GM10266 (cell line): ENCODE measurements at regions not wholly inside any gene's neighbourhood (a gene's known extent, or its start where the extent isn't known, plus 50 kb on each side); places are given as distances from the start of the nearest gene placed in this dataset.
"Not testable (repeated sequence)": the region's sequence is repeated elsewhere in the genome, so short reads cannot be mapped to it uniquely, and the experiment has no call there.

ENCODE experiments used
- DNase-seq: peaks from one replicate; pipeline ENCODE4 v3.0.0; 2012; ENCODE audit errors: extremely low spot score
- CTCF ChIP-seq: IDR thresholded peaks from 2 replicates; pipeline ENCODE4 v1.5.1; 2012; ENCODE audit warnings: mild to moderate bottlenecking, low read depth; ENCODE audit not compliant: control insufficient read depth, insufficient read depth; ENCODE audit errors: missing control alignments

GRCh38 chr5:154644745-154645411 lies 110.3 kb upstream of the LARP1 start:
- TF ChIP-seq CTCF: no peak
- no peak for DNase-seq

GRCh38 chr5:154642499-154643245 lies 112.5 kb upstream of the LARP1 start:
- DNase-seq: no peak
- peak; percentile 27 for TF ChIP-seq CTCF

- DNase-seq: not testable (repeated sequence)
- peak; percentile 45 for TF ChIP-seq CTCF
These were observed 114.9 kb upstream of the LARP1 start for GRCh38 chr5:154640213-154640831.

- not testable (repeated sequence) for DNase-seq
These were observed 118.4 kb upstream of the LARP1 start for GRCh38 chr5:154636786-154637185.

GRCh38 chr5:154636271-154636670 lies 118.9 kb upstream of the LARP1 start:
- not testable (repeated sequence) for DNase-seq

- not testable (repeated sequence) for DNase-seq
These were observed 121.4 kb upstream of the LARP1 start for GRCh38 chr5:154633744-154634143.

- no peak for TF ChIP-seq CTCF
- no peak for DNase-seq
These were observed 124.0 kb upstream of the LARP1 start for GRCh38 chr5:154631141-154631540.

- no peak for DNase-seq
- TF ChIP-seq CTCF: no peak
These were observed 124.8 kb upstream of the LARP1 start for GRCh38 chr5:154630410-154630809.

GRCh38 chr5:154628685-154629084 lies 126.5 kb upstream of the LARP1 start:
- DNase-seq: no peak
- TF ChIP-seq CTCF: no peak
